Mesodermal cell (in vitro differentiated cells): ENCODE measurements at regions not wholly inside any gene's neighbourhood (a gene's known extent, or its start where the extent isn't known, plus 50 kb on each side); places are given as distances from the start of the nearest gene placed in this dataset.

Experiments
- H3K27ac ChIP-seq: 2 replicates; pipeline ENCODE4 v1.7.0; 2013; ENCODE audit warnings: mild to moderate bottlenecking, low read depth, low read length, moderate library complexity; ENCODE audit not compliant: severe bottlenecking
- H3K36me3 ChIP-seq: 2 replicates; pipeline ENCODE4 v1.7.1; 2013; ENCODE audit warnings: mild to moderate bottlenecking, low read length, moderate library complexity; ENCODE audit not compliant: control insufficient read depth, insufficient read depth
- H3K4me1 ChIP-seq: one replicate; pipeline ENCODE4 v1.7.1; 2013; ENCODE audit warnings: mild to moderate bottlenecking, low read length; ENCODE audit not compliant: insufficient read depth, control insufficient read depth, poor library complexity, severe bottlenecking
- H3K4me3 ChIP-seq: 2 replicates; pipeline ENCODE4 v1.7.0; 2013; ENCODE audit warnings: low read length, control low read depth, mild to moderate bottlenecking; ENCODE audit not compliant: insufficient read depth, poor library complexity, severe bottlenecking; ENCODE audit errors: extremely low read depth
- H3K9me3 ChIP-seq: 2 replicates; pipeline ENCODE4 v1.7.1; 2013; ENCODE audit warnings: mild to moderate bottlenecking, low read length, moderate library complexity; ENCODE audit not compliant: control insufficient read depth
- WGBS, 2 experiments: methylation state at CpG; one replicate each; pipeline ENCODE4 v1.1.5; 2013; ENCODE audit warnings: missing lambda C conversion rate in 2 of 2; ENCODE audit not compliant: insufficient coverage in 2 of 2; 5-methylcytosine and 5-hydroxymethylcytosine counted together

- no peak overlapping the region for H3K27ac ChIP-seq
- no peaks in the 10 kb centered on the region for H3K4me1 ChIP-seq
- no peak overlapping the region for H3K4me3 ChIP-seq
- H3K36me3 ChIP-seq = no peaks in the 10 kb centered on the region
- no peaks in the 10 kb centered on the region for H3K9me3 ChIP-seq
- WGBS, 2 experiments = 67% methylated on average over 1 of the region's 1 CpG; no CpG with 5 or more reads in 1 of the 2 experiments
These were observed 2220.7 kb upstream of the C9orf72 start for GRCh38 chr9:29793970-29794369.

GRCh38 chr9:29796291-29796952, 2223.1 kb upstream of the C9orf72 start:
- Histone ChIP-seq H3K36me3 (no peaks in the 10 kb centered on the region), H3K4me3 (no peak overlapping the region), H3K9me3 (no peaks in the 10 kb centered on the region), H3K4me1 (no peaks in the 10 kb centered on the region), H3K27ac (no peak overlapping the region)
- WGBS, 2 experiments = no CpG with 5 or more reads among the region's 2 CpGs

GRCh38 chr9:29798599-29798998, 2225.3 kb upstream of the C9orf72 start:
- no peaks in the 10 kb centered on the region for H3K36me3 ChIP-seq
- H3K9me3 ChIP-seq = no peaks in the 10 kb centered on the region
- no CpG with 5 or more reads among the region's 1 CpG for WGBS, 2 experiments
- H3K4me1 ChIP-seq = no peaks in the 10 kb centered on the region
- H3K4me3 ChIP-seq = no peak overlapping the region
- no peak overlapping the region for H3K27ac ChIP-seq

- no peaks in the 10 kb centered on the region for H3K4me1 ChIP-seq
- no peaks in the 10 kb centered on the region for H3K9me3 ChIP-seq
- H3K4me3 ChIP-seq = no peak overlapping the region
- H3K36me3 ChIP-seq = no peaks in the 10 kb centered on the region
- WGBS, 2 experiments = no CpG with 5 or more reads among the region's 2 CpGs
- H3K27ac ChIP-seq = no peak overlapping the region
These were observed 2225.9 kb upstream of the C9orf72 start for GRCh38 chr9:29799227-29799626.

GRCh38 chr9:29800821-29801220, 2227.5 kb upstream of the C9orf72 start:
- WGBS, 2 experiments = no CpG with 5 or more reads among the region's 1 CpG
- Histone ChIP-seq H3K4me3 (no peak overlapping the region), H3K9me3 (no peaks in the 10 kb centered on the region), H3K27ac (no peak overlapping the region), H3K4me1 (no peaks in the 10 kb centered on the region), H3K36me3 (no peaks in the 10 kb centered on the region)

GRCh38 chr9:29802454-29802853, 2229.2 kb upstream of the C9orf72 start:
- Histone ChIP-seq H3K27ac (no peak overlapping the region), H3K9me3 (no peaks in the 10 kb centered on the region), H3K4me3 (no peak overlapping the region), H3K36me3 (no peaks in the 10 kb centered on the region), H3K4me1 (no peaks in the 10 kb centered on the region)
- no CpG with 5 or more reads among the region's 3 CpGs for WGBS, 2 experiments

GRCh38 chr9:29806937-29807618, 2233.8 kb upstream of the C9orf72 start:
- H3K4me3 ChIP-seq = no peak overlapping the region
- H3K9me3 ChIP-seq = peaks cover 23% of the 10 kb centered on the region
- H3K4me1 ChIP-seq = no peaks in the 10 kb centered on the region
- H3K27ac ChIP-seq = no peak overlapping the region
- WGBS, 2 experiments = 60 to 78% methylated on average over 1 of the region's 3 CpGs
- H3K36me3 ChIP-seq = no peaks in the 10 kb centered on the region

- Histone ChIP-seq H3K4me3 (no peak overlapping the region), H3K36me3 (no peaks in the 10 kb centered on the region), H3K27ac (no peak overlapping the region), H3K9me3 (no peaks in the 10 kb centered on the region), H3K4me1 (no peaks in the 10 kb centered on the region)
- 81 to 89% methylated on average over 3 to 4 of the region's 6 CpGs for WGBS, 2 experiments
These were observed 2243.8 kb upstream of the C9orf72 start for GRCh38 chr9:29816954-29817703.

- no peak overlapping the region for H3K27ac ChIP-seq
- no peaks in the 10 kb centered on the region for H3K4me1 ChIP-seq
- H3K36me3 ChIP-seq = no peaks in the 10 kb centered on the region
- no peak overlapping the region for H3K4me3 ChIP-seq
- WGBS, 2 experiments = 93% methylated on average over 2 of the region's 3 CpGs; no CpG with 5 or more reads in 1 of the 2 experiments
- H3K9me3 ChIP-seq = no peaks in the 10 kb centered on the region
These were observed 2249.2 kb upstream of the C9orf72 start for GRCh38 chr9:29822458-29822857.

- H3K9me3 ChIP-seq = no peaks in the 10 kb centered on the region
These were observed 2253.1 kb upstream of the C9orf72 start for GRCh38 chr9:29826421-29826820.

More at GRCh38 chr9:29826421-29826820, 2253.1 kb upstream of the C9orf72 start:
- 97 to 98% methylated on average over 16 to 17 of the region's 23 CpGs for WGBS, 2 experiments
- Histone ChIP-seq H3K27ac (no peak overlapping the region), H3K4me3 (no peak overlapping the region), H3K36me3 (no peaks in the 10 kb centered on the region), H3K4me1 (no peaks in the 10 kb centered on the region)
